Ectodermal cell (in vitro differentiated cells): ENCODE measurements at regions not wholly inside any gene's neighbourhood (a gene's known extent, or its start where the extent isn't known, plus 50 kb on each side); places are given as distances from the start of the nearest gene placed in this dataset.

Source experiments
- H3K27ac ChIP-seq: 2 replicates; pipeline ENCODE4 v1.7.0; 2013; ENCODE audit warnings: mild to moderate bottlenecking, low read depth, low read length; ENCODE audit not compliant: insufficient read depth, poor library complexity, severe bottlenecking
- H3K27me3 ChIP-seq: 2 replicates; pipeline ENCODE4 v1.7.0; 2013; ENCODE audit warnings: mild to moderate bottlenecking, low read length; ENCODE audit not compliant: insufficient read depth, control insufficient read depth, poor library complexity, severe bottlenecking
- H3K36me3 ChIP-seq: one replicate; pipeline ENCODE4 v1.7.0; 2013; ENCODE audit warnings: low read length; ENCODE audit not compliant: control insufficient read depth, insufficient read depth
- H3K4me1 ChIP-seq: one replicate; pipeline ENCODE4 v1.7.0; 2013; ENCODE audit warnings: low read length; ENCODE audit not compliant: control insufficient read depth, insufficient read depth
- H3K4me3 ChIP-seq: 2 replicates; pipeline ENCODE4 v1.7.0; 2013; ENCODE audit warnings: low read depth, low read length, control low read depth; ENCODE audit not compliant: insufficient read depth
- H3K9me3 ChIP-seq: 2 replicates; pipeline ENCODE4 v1.7.0; 2013; ENCODE audit warnings: mild to moderate bottlenecking, low read length, moderate library complexity; ENCODE audit not compliant: control insufficient read depth
- WGBS, 2 experiments: methylation state at CpG; one replicate each; pipeline ENCODE4 v1.1.7; 2013; ENCODE audit warnings: missing lambda C conversion rate in 2 of 2; 5-methylcytosine and 5-hydroxymethylcytosine counted together

GRCh38 chr7:142375710-142376313 lies 118.0 kb upstream of the PRSS58 start:
- Histone ChIP-seq H3K36me3 (no peaks in the 10 kb centered on the region), H3K27me3 (no peaks in the 10 kb centered on the region), H3K27ac (no peak overlapping the region), H3K9me3 (no peaks in the 10 kb centered on the region), H3K4me1 (peaks cover 3% of the 10 kb centered on the region), H3K4me3 (no peak overlapping the region)
- WGBS, 2 experiments: 57 to 62% methylated on average over 4 of the region's 4 CpGs

GRCh38 chr7:142372727-142373126 lies 114.9 kb upstream of the PRSS58 start:
- no peaks in the 10 kb centered on the region for H3K27me3 ChIP-seq
- no peaks in the 10 kb centered on the region for H3K9me3 ChIP-seq
- no peak overlapping the region for H3K4me3 ChIP-seq
- no peak overlapping the region for H3K27ac ChIP-seq
- 90 to 93% methylated on average over 3 of the region's 3 CpGs for WGBS, 2 experiments
- H3K36me3 ChIP-seq: no peaks in the 10 kb centered on the region
- no peaks in the 10 kb centered on the region for H3K4me1 ChIP-seq

GRCh38 chr7:142371586-142372377 lies 113.9 kb upstream of the PRSS58 start:
- Histone ChIP-seq H3K4me1 (no peaks in the 10 kb centered on the region), H3K27me3 (no peaks in the 10 kb centered on the region), H3K36me3 (no peaks in the 10 kb centered on the region), H3K9me3 (no peaks in the 10 kb centered on the region), H3K4me3 (no peak overlapping the region), H3K27ac (no peak overlapping the region)
- WGBS, 2 experiments: 93 to 96% methylated on average over 4 of the region's 4 CpGs

- no peak overlapping the region for H3K4me3 ChIP-seq
- no peaks in the 10 kb centered on the region for H3K36me3 ChIP-seq
- 63 to 72% methylated on average over 2 of the region's 2 CpGs for WGBS, 2 experiments
- H3K27me3 ChIP-seq: no peaks in the 10 kb centered on the region
- H3K9me3 ChIP-seq: no peaks in the 10 kb centered on the region
- no peak overlapping the region for H3K27ac ChIP-seq
- no peaks in the 10 kb centered on the region for H3K4me1 ChIP-seq
Measured at GRCh38 chr7:142365410-142365842, 107.6 kb upstream of the PRSS58 start.

GRCh38 chr7:142364551-142364950 lies 106.7 kb upstream of the PRSS58 start:
- Histone ChIP-seq H3K27me3 (no peaks in the 10 kb centered on the region), H3K4me3 (no peak overlapping the region), H3K27ac (no peak overlapping the region), H3K4me1 (no peaks in the 10 kb centered on the region), H3K9me3 (no peaks in the 10 kb centered on the region), H3K36me3 (no peaks in the 10 kb centered on the region)
- WGBS, 2 experiments: 55 to 71% methylated on average over 1 of the region's 1 CpG

- Histone ChIP-seq H3K27me3 (no peaks in the 10 kb centered on the region), H3K36me3 (no peaks in the 10 kb centered on the region)
- 93 to 94% methylated on average over 3 of the region's 3 CpGs for WGBS, 2 experiments
Measured at GRCh38 chr7:142362349-142362748, 104.5 kb upstream of the PRSS58 start.

GRCh38 chr7:142359694-142360279 lies 101.9 kb upstream of the PRSS58 start:
- 51 to 60% methylated on average over 7 to 8 of the region's 8 CpGs for WGBS, 2 experiments
- no peaks in the 10 kb centered on the region for H3K4me1 ChIP-seq
- no peaks in the 10 kb centered on the region for H3K36me3 ChIP-seq

More at GRCh38 chr7:142362349-142362748, 104.5 kb upstream of the PRSS58 start:
- no peak overlapping the region for H3K4me3 ChIP-seq
- no peaks in the 10 kb centered on the region for H3K9me3 ChIP-seq
- H3K4me1 ChIP-seq: no peaks in the 10 kb centered on the region
- H3K27ac ChIP-seq: no peak overlapping the region

GRCh38 chr7:142357953-142358520 lies 100.2 kb upstream of the PRSS58 start:
- Histone ChIP-seq H3K27me3 (no peaks in the 10 kb centered on the region), H3K9me3 (no peaks in the 10 kb centered on the region), H3K4me1 (no peaks in the 10 kb centered on the region), H3K4me3 (no peak overlapping the region), H3K27ac (no peak overlapping the region), H3K36me3 (no peaks in the 10 kb centered on the region)
- 27 to 28% methylated on average over 2 of the region's 2 CpGs for WGBS, 2 experiments

More at GRCh38 chr7:142359694-142360279, 101.9 kb upstream of the PRSS58 start:
- Histone ChIP-seq H3K27ac (no peak overlapping the region), H3K27me3 (no peaks in the 10 kb centered on the region), H3K4me3 (no peak overlapping the region), H3K9me3 (no peaks in the 10 kb centered on the region)

GRCh38 chr7:142356166-142356565 lies 98.3 kb upstream of the PRSS58 start:
- no peaks in the 10 kb centered on the region for H3K27me3 ChIP-seq
- no peak overlapping the region for H3K27ac ChIP-seq
- H3K36me3 ChIP-seq: no peaks in the 10 kb centered on the region
- no peaks in the 10 kb centered on the region for H3K4me1 ChIP-seq
- H3K4me3 ChIP-seq: no peak overlapping the region
- no peaks in the 10 kb centered on the region for H3K9me3 ChIP-seq
- 92 to 94% methylated on average over 3 to 4 of the region's 4 CpGs for WGBS, 2 experiments

- no peaks in the 10 kb centered on the region for H3K27me3 ChIP-seq
- H3K9me3 ChIP-seq: no peaks in the 10 kb centered on the region
- H3K4me1 ChIP-seq: no peaks in the 10 kb centered on the region
- H3K4me3 ChIP-seq: no peak overlapping the region
- H3K27ac ChIP-seq: no peak overlapping the region
- 74 to 81% methylated on average over 3 of the region's 3 CpGs for WGBS, 2 experiments
- no peaks in the 10 kb centered on the region for H3K36me3 ChIP-seq
Measured at GRCh38 chr7:142355328-142355727, 97.5 kb upstream of the PRSS58 start.
